COLO668 (cell line): ENCODE measurements at regions not wholly inside any gene's neighbourhood (a gene's known extent, or its start where the extent isn't known, plus 50 kb on each side); places are given as distances from the start of the nearest gene placed in this dataset.
"Not testable (repeated sequence)": the region's sequence is repeated elsewhere in the genome, so short reads cannot be mapped to it uniquely, and the experiment has no call there.

Source experiments
- DNase-seq: peaks from one replicate; lab custom pipeline; 2025; ENCODE audit not compliant: unreplicated experiment; lab: John Stamatoyannopoulos, UW

- DNase-seq = no peak
Measured at GRCh38 chr2:31664949-31665724, 84.4 kb upstream of the SRD5A2 start.

- DNase-seq = no peak
Measured at GRCh38 chr2:31660812-31661335, 80.1 kb upstream of the SRD5A2 start.

- DNase-seq = no peak
Measured at GRCh38 chr2:31660165-31660564, 79.4 kb upstream of the SRD5A2 start.

DNA sequence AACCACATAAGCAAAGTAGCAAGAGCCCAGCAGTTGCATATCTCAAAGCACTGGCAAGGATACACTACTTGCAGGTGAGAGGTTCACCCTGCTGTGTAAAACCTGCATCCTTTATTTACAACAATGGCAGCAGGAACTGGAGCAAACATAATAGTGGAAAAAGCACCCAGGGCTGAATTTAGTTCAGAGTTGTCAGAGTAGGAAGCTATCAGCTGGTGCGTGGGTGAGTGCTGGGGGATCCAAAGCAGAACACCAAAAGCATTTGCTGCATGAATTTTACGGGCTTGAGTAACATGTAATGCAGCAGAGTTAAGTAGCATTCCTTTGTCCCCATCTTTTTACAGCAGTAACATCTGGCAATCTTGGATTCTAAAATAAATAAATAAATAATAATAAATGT lies 73.5 kb upstream of the SRD5A2 start:
- DNase-seq = no peak

DNA sequence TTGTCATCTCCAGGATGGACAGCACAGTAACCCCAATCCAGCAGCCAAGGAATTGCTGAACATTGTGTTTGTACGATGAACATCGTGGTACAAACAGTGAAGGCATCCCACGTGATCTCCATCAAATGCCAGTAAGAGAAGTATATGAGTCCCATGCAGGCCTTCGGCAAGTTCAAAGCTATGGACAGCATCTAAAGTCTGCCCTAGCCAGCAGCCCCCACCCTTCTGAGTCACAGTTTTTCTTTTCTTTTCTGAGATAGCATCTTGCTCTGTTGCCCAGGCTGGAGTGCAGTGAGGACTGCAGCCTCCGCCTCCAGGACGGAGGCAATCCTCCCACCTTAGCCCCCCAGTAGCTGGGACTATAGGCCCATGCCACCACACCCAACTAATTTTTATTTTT lies 71.0 kb upstream of the SRD5A2 start:
- no peak for DNase-seq

DNA sequence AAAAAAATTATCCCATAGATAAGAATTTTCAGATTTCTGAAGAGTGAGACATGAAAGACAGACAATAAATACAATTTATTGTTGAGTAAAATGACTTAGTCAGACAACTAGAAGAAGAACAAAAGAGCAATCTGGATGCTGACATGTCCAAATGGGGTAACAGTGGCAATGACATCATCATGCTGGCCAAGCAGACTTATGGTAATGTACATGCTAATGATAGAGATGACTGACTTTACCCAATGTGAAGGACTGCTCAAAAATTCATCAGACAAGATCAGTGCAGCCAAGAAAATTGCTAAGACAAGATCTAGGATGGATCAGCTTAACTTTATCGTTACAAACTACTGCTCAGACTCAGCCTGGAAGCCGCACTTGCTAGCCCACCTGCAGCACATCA lies 70.5 kb upstream of the SRD5A2 start:
- DNase-seq = no peak

DNA sequence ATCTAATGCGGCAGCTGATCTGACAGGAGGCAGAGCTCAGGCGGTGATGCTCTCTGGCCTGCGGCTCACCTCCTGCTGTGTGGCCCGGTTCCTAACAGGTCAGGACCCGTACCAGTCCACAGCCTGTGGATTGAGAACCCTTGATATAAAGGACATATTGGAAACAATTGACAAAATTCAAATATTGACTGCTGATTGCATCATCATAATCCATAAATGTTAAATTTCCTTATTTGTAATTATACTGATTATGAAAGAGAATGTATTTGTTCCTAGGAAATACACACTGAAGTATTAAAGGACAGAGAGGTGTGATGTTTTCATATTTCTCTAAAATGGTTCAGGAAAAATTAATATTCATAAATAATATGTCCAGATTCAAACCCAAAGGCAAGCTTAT lies 63.8 kb upstream of the SRD5A2 start:
- DNase-seq = no peak

GRCh38 chr2:31642707-31643106 lies 62.0 kb upstream of the SRD5A2 start:
- no peak for DNase-seq

GRCh38 chr2:31632201-31632600 lies 51.5 kb upstream of the SRD5A2 start:
- not testable (repeated sequence) for DNase-seq
